ENCODE measurements at regions not wholly inside any gene's neighbourhood (a gene's known extent, or its start where the extent isn't known, plus 50 kb on each side); places are given as distances from the start of the nearest gene placed in this dataset.

- CTCF ChIA-PET = interaction anchor here (0.7 to 1.4 kb wide), 3 partner anchors 149 to 200 kb away, joined by 3 to 7 read pairs (median 3); no protein-coding TSS in a partner anchor
- Histone ChIP-seq H3K4me3 (ENCODE audit: low read depth, low read length) (no peak overlapping the region), H3K4me1 (no peaks in the 10 kb centered on the region), H3K9me3 (peaks cover 14% of the 10 kb centered on the region), H3K36me3 (ENCODE audit: control insufficient read depth, insufficient read depth, low read length) (no peaks in the 10 kb centered on the region), H3K27me3 (replicated peaks; ENCODE audit: control insufficient read depth, insufficient read depth, low read length) (no peaks in the 10 kb centered on the region)
- POLR2A ChIA-PET = no interaction called here
- BruUV-seq (replicated peaks) = no TSS peak
- peaks cover 7% of the 10 kb centered on the region for H3K27me3 Mint-ChIP-seq (ENCODE audit: insufficient read depth, unreplicated experiment)
- intact Hi-C loops (cut with micrococcal nuclease; ENCODE audit: unreplicated experiment) = no loop called here
- no peaks in the 10 kb centered on the region for H3K4me1 Mint-ChIP-seq (ENCODE audit: low read depth, unreplicated experiment)
- H3K4me3 Mint-ChIP-seq (ENCODE audit: unreplicated experiment) = no peak overlapping the region
- no peak overlapping the region for H3K27ac Mint-ChIP-seq (ENCODE audit: unreplicated experiment)
- TF ChIP-seq CTCF (IDR thresholded peaks at IDR 0.05; ENCODE audit: insufficient read depth in 1 of 2, low read depth in 1 of 2, low read length in 1 of 2, severe bottlenecking in 1 of 2, unreplicated experiment in 1 of 2) = peak; percentile 24 to 26
- H3K9me3 Mint-ChIP-seq (ENCODE audit: unreplicated experiment) = peaks cover 20% of the 10 kb centered on the region
- peak; percentile 40 to 44 for DNase-seq
- no peaks in the 10 kb centered on the region for H3K36me3 Mint-ChIP-seq (ENCODE audit: insufficient read depth, unreplicated experiment)
These were observed 120.6 kb downstream of the IRF8 start for GRCh38 chr16:86019446-86020047.

DNA sequence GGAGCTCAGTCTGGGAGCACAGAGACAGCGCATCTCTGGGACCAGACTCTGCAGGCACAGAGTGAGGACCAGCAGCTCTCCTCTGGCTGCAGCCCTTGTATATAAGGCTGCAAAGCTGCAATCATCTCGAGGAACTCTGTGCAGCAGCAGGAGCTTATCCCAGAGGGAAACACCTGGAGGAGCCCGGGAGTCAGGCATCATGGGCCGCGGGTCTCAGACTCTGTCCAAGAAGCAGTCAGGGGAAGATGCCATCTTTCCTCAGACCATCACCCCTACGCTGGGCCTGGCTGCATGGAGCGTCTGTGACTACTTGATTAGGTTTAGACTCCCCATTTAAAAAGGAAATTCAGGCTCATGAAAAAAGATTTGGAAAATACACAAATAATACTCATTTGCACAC lies 122.0 kb downstream of the IRF8 start:
- Histone ChIP-seq H3K4me3 (ENCODE audit: low read depth, low read length) (no peak overlapping the region), H3K36me3 (ENCODE audit: control insufficient read depth, insufficient read depth, low read length) (no peaks in the 10 kb centered on the region), H3K27me3 (replicated peaks; ENCODE audit: control insufficient read depth, insufficient read depth, low read length) (no peaks in the 10 kb centered on the region), H3K4me1 (no peaks in the 10 kb centered on the region; the same call in 1 of the 2 replicates), H3K9me3 (peaks cover 20% of the 10 kb centered on the region)
- H3K4me1 Mint-ChIP-seq (ENCODE audit: low read depth, unreplicated experiment) = peaks cover 3% of the 10 kb centered on the region
- no peak overlapping the region for H3K4me3 Mint-ChIP-seq (ENCODE audit: unreplicated experiment)
- peak in 1 of 2 experiments; percentile 35 for DNase-seq
- no peak overlapping the region for H3K27ac Mint-ChIP-seq (ENCODE audit: unreplicated experiment)
- POLR2A ChIA-PET = no interaction called here
- CTCF ChIA-PET = interaction anchor here (0.5 to 1.3 kb wide), 2 partner anchors 200 to 408 kb away, joined by 3 read pairs; partner anchors contain the start of gene GSE1
- H3K36me3 Mint-ChIP-seq (ENCODE audit: insufficient read depth, unreplicated experiment) = no peaks in the 10 kb centered on the region
- TF ChIP-seq CTCF (IDR thresholded peaks at IDR 0.05; ENCODE audit: insufficient read depth in 1 of 2, low read depth in 1 of 2, low read length in 1 of 2, severe bottlenecking in 1 of 2, unreplicated experiment in 1 of 2) = no peak
- intact Hi-C loops (cut with micrococcal nuclease; ENCODE audit: unreplicated experiment) = no loop called here
- peaks cover 31% of the 10 kb centered on the region for H3K9me3 Mint-ChIP-seq (ENCODE audit: unreplicated experiment)
- no TSS peak for BruUV-seq (replicated peaks)
- H3K27me3 Mint-ChIP-seq (ENCODE audit: insufficient read depth, unreplicated experiment) = peaks cover 7% of the 10 kb centered on the region

GRCh38 chr16:86022381-86022960 lies 123.5 kb downstream of the IRF8 start:
- ChIA-PET POLR2A (no interaction called here), CTCF (interaction anchor here (1.0 to 1.5 kb wide), 2 partner anchors 37 to 203 kb away, joined by 4 read pairs; no protein-coding TSS in a partner anchor)
- Mint-ChIP-seq H3K4me3 (ENCODE audit: unreplicated experiment) (no peak overlapping the region), H3K9me3 (ENCODE audit: unreplicated experiment) (peaks cover 31% of the 10 kb centered on the region), H3K27ac (ENCODE audit: unreplicated experiment) (no peak overlapping the region), H3K4me1 (ENCODE audit: low read depth, unreplicated experiment) (peaks cover 14% of the 10 kb centered on the region), H3K36me3 (ENCODE audit: insufficient read depth, unreplicated experiment) (no peaks in the 10 kb centered on the region), H3K27me3 (ENCODE audit: insufficient read depth, unreplicated experiment) (peaks cover 7% of the 10 kb centered on the region)
- Histone ChIP-seq H3K9me3 (peaks cover 20% of the 10 kb centered on the region), H3K27me3 (replicated peaks; ENCODE audit: control insufficient read depth, insufficient read depth, low read length) (no peaks in the 10 kb centered on the region), H3K4me1 (peaks cover 11% of the 10 kb centered on the region), H3K36me3 (ENCODE audit: control insufficient read depth, insufficient read depth, low read length) (no peaks in the 10 kb centered on the region), H3K4me3 (ENCODE audit: low read depth, low read length) (no peak overlapping the region)
- no peak for TF ChIP-seq CTCF (IDR thresholded peaks at IDR 0.05; ENCODE audit: insufficient read depth in 1 of 2, low read depth in 1 of 2, low read length in 1 of 2, severe bottlenecking in 1 of 2, unreplicated experiment in 1 of 2)
- no TSS peak for BruUV-seq (replicated peaks)
- intact Hi-C loops (cut with micrococcal nuclease; ENCODE audit: unreplicated experiment) = no loop called here
- peak in 1 of 2 experiments; percentile 27 for DNase-seq
